ENCODE measurements at regions not wholly inside any gene's neighbourhood (a gene's known extent, or its start where the extent isn't known, plus 50 kb on each side); places are given as distances from the start of the nearest gene placed in this dataset.
"Not testable (repeated sequence)": the region's sequence is repeated elsewhere in the genome, so short reads cannot be mapped to it uniquely, and the experiment has no call there.

GRCh38 chr1:61560385-61560784, 164.6 kb downstream of the TM2D1 start:
- no peaks in the 10 kb centered on the region for H3K4me1 Mint-ChIP-seq (ENCODE audit: low read depth)
- H3K27ac Mint-ChIP-seq, result no peak overlapping the region
- H3K27me3 Mint-ChIP-seq, result peaks cover 3% of the 10 kb centered on the region
- peaks cover 10% of the 10 kb centered on the region for H3K9me3 Mint-ChIP-seq (ENCODE audit: low read depth)
- H3K4me3 Mint-ChIP-seq, result no peak overlapping the region
- H3K36me3 Mint-ChIP-seq, result peaks cover 9% of the 10 kb centered on the region

GRCh38 chr1:61556631-61557030, 168.3 kb downstream of the TM2D1 start:
- Mint-ChIP-seq H3K27ac (no peak overlapping the region), H3K4me1 (ENCODE audit: low read depth) (no peaks in the 10 kb centered on the region), H3K36me3 (peaks cover 9% of the 10 kb centered on the region), H3K27me3 (peaks cover 8% of the 10 kb centered on the region), H3K4me3 (no peak overlapping the region), H3K9me3 (ENCODE audit: low read depth) (peaks cover 3% of the 10 kb centered on the region)

DNA sequence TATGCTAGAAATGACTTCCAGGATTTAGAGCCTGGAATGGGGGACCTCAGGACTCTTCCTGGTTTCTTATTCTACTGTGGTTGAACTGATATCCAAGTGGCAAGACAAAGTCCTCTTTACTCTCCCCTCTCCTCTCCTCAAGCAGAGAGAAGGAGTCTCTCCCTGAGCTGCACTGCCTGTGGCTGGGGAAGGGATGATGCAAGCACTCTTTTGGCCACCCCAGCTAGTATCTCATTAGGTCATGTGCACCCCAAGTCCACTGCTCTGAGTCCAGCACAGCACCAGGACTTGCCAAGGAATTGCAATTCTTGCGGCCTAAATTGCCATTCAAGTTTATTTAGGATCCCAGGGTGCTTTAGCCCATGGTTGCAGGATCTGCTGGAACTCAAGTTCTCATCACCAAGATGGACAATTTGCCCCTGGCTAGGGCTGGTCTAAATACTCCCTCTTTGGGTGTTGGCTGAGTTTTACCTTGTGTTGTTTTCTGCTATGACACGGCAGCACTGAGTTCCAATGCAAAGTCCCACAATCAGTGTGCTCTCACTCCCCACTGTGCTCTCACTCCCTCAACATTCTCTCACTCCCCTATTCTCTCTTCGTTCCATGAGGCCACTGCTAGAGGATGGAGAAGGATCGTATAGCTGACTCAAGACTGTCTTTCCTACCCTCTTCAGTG, 172.2 kb downstream of the TM2D1 start:
- Mint-ChIP-seq H3K9me3 (ENCODE audit: low read depth) (peaks cover 3% of the 10 kb centered on the region), H3K27me3 (peaks cover 9% of the 10 kb centered on the region), H3K4me3 (no peak overlapping the region), H3K27ac (no peak overlapping the region), H3K4me1 (ENCODE audit: low read depth) (no peaks in the 10 kb centered on the region), H3K36me3 (peaks cover 12% of the 10 kb centered on the region)

GRCh38 chr1:61547302-61547701, 177.6 kb downstream of the TM2D1 start:
- H3K36me3 Mint-ChIP-seq; H3K27me3 Mint-ChIP-seq; H3K9me3 Mint-ChIP-seq (ENCODE audit: low read depth); H3K4me3 Mint-ChIP-seq; H3K27ac Mint-ChIP-seq: not testable (repeated sequence)
- peaks cover 30% of the 10 kb centered on the region for H3K4me1 Mint-ChIP-seq (ENCODE audit: low read depth)

DNA sequence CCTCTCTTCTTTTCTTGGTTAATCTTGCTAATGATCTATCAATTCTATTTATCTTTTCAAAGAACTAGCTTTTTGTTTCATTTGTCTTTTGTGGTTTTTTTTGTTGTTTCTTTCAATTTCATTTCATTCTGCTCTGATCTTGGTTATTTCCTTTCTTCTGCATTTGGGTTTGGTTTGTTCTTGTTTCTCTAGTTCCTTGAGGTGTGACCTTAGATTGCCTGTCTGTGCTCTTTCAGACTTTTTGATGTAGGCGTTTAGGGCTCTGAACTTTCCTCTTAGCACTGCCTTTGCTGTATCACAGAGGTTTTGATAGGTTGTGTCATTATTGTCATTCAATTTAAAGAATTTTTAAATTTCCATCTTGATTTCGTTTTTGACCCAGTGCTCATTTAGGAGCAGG, 180.1 kb downstream of the TM2D1 start:
- Mint-ChIP-seq H3K27ac (peak overlapping the region; percentile 7), H3K4me1 (ENCODE audit: low read depth) (peaks cover 30% of the 10 kb centered on the region)
- not testable (repeated sequence) for H3K9me3 Mint-ChIP-seq (ENCODE audit: low read depth); H3K36me3 Mint-ChIP-seq; H3K4me3 Mint-ChIP-seq; H3K27me3 Mint-ChIP-seq

DNA sequence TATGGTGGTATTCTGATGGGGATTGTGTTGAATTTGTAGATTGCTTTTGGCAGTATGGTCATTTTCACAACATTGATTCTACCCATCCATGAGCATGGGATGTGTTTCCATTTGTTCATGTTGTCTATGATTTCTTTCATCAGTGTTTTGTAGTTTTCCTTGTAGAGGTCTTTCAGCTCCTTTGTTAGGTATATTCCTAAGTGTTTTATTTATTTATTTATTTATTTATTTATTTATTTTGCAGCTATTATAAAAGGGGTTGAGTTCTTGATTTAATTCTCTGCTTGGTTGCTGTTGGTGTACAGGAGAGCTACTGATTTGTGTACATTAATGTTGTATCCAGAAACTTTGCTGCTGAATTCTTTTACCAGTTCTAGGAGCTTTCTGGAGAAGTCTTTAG, 181.4 kb downstream of the TM2D1 start:
- not testable (repeated sequence) for H3K4me3 Mint-ChIP-seq; H3K9me3 Mint-ChIP-seq (ENCODE audit: low read depth); H3K27ac Mint-ChIP-seq; H3K36me3 Mint-ChIP-seq; H3K27me3 Mint-ChIP-seq
- peaks cover 30% of the 10 kb centered on the region for H3K4me1 Mint-ChIP-seq (ENCODE audit: low read depth)

GRCh38 chr1:61539720-61540462, 185.1 kb downstream of the TM2D1 start:
- Mint-ChIP-seq H3K36me3 (no peaks in the 10 kb centered on the region), H3K27me3 (no peaks in the 10 kb centered on the region), H3K27ac (no peak overlapping the region), H3K9me3 (ENCODE audit: low read depth) (no peaks in the 10 kb centered on the region), H3K4me1 (ENCODE audit: low read depth) (peaks cover 20% of the 10 kb centered on the region), H3K4me3 (no peak overlapping the region)

- H3K4me1 Mint-ChIP-seq (ENCODE audit: low read depth), result peaks cover 13% of the 10 kb centered on the region
- no peaks in the 10 kb centered on the region for H3K36me3 Mint-ChIP-seq
- H3K9me3 Mint-ChIP-seq (ENCODE audit: low read depth), result no peaks in the 10 kb centered on the region
- H3K4me3 Mint-ChIP-seq, result no peak overlapping the region
- H3K27ac Mint-ChIP-seq, result no peak overlapping the region
- no peaks in the 10 kb centered on the region for H3K27me3 Mint-ChIP-seq
Measured at GRCh38 chr1:61538228-61538627, 186.7 kb downstream of the TM2D1 start.

DNA sequence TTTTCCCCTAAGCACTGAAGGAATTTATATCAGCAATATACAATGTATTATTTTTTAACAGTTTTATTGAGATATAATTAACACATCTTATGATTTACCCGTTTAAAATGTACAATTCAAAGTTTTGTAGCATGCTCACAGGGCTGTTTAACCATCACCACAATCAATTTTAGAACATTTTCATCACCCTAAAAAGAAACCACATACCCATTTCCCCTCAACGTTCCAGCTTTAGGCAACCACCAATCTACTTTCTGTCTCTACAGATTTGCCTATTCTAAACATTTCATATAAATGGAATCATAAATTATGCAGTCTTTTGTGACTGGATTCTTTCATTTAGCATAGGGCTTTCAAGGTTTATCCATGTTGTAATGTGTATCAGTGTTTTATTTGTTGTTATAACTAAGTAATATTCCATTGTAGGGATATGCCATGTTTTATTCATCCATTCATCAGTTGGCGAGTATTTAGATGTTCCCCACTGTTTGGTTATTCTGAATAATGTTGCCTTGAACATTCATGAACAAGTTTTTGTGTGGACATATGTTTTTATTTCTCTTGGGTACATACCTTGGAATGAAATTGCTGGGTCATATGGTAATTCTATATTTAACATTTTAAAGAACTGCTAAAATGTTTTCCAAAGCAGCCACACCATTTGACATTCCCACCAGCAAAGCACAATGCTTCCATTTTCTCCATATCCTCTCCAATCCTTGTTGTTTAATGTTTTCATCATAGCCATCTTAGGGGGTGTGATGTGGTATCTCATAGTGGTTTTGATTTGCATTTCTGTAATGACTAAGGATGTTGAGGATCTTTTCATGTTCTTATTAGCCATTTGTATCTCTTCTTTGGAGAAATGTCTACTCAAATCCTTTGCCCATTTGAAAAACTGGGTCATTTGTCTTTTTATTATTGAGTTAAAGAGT, 188.5 kb downstream of the TM2D1 start:
- Mint-ChIP-seq H3K4me1 (ENCODE audit: low read depth) (peaks cover 13% of the 10 kb centered on the region), H3K4me3 (no peak overlapping the region), H3K27me3 (no peaks in the 10 kb centered on the region), H3K9me3 (ENCODE audit: low read depth) (no peaks in the 10 kb centered on the region), H3K27ac (no peak overlapping the region), H3K36me3 (no peaks in the 10 kb centered on the region)

- Mint-ChIP-seq H3K4me1 (ENCODE audit: low read depth) (peaks cover 13% of the 10 kb centered on the region), H3K27me3 (no peaks in the 10 kb centered on the region), H3K9me3 (ENCODE audit: low read depth) (no peaks in the 10 kb centered on the region), H3K4me3 (no peak overlapping the region), H3K27ac (no peak overlapping the region), H3K36me3 (no peaks in the 10 kb centered on the region)
Measured at GRCh38 chr1:61534847-61535246, 190.1 kb downstream of the TM2D1 start.

- Mint-ChIP-seq H3K4me3 (no peak overlapping the region), H3K9me3 (ENCODE audit: low read depth) (no peaks in the 10 kb centered on the region), H3K27ac (no peak overlapping the region), H3K36me3 (no peaks in the 10 kb centered on the region), H3K27me3 (no peaks in the 10 kb centered on the region), H3K4me1 (ENCODE audit: low read depth) (peaks cover 13% of the 10 kb centered on the region)
Measured at GRCh38 chr1:61533546-61533945, 191.4 kb downstream of the TM2D1 start.

DNA sequence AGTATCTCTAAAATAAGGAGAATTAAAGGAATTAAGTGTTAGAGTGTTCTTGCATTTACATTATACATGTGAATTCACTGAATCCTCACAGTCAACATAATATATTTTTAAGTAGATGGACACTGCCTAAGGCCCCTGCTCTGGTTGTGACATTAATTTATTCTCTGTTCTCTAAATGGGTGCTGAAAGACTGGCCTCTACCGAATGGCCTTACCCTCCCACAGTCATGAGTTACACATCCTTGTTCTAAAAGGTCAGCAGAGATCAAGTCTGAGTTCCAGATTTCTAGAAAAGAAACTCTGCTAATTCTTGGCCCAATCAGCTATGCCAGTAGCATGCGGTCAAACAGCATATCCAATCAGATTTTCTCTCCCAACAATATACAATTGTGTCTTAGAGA, 193.2 kb downstream of the TM2D1 start:
- Mint-ChIP-seq H3K9me3 (ENCODE audit: low read depth) (no peaks in the 10 kb centered on the region), H3K4me1 (ENCODE audit: low read depth) (peaks cover 12% of the 10 kb centered on the region), H3K27me3 (no peaks in the 10 kb centered on the region), H3K36me3 (no peaks in the 10 kb centered on the region), H3K4me3 (no peak overlapping the region), H3K27ac (no peak overlapping the region)

DNA sequence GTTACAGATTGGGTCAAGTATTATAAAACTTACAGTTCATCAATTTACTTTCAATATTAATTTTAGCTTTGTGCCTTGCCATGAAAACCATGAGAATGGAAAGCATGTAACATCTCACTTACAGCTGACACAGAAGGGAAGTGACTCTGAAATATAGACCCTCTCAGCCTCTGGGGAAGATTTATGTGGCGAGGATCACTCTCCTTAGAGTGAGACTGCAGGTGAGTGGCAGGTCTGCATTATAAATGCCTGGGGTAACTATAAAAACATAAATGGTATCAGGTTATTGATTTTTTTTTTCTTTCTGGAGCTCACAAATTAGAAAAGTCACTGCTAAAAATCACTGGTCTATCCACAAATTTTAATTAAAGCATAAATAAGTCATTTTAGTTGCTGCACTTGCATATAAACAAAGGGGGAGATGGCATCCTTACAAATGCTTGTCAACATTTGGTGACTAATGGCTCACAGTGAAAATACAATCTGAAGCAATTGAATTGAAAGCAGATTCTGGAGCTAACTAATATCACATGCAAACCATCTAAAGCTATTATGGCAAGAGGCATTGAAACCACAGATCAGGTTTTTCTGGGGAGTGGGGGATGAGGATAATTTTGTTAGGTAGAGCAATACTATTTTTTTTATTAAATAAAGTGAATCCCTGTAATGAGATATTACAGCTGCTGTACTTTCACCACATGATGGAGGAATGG, 200.9 kb downstream of the TM2D1 start:
- H3K4me3 Mint-ChIP-seq, result no peak overlapping the region
- H3K9me3 Mint-ChIP-seq (ENCODE audit: low read depth), result no peaks in the 10 kb centered on the region
- no peak overlapping the region for H3K27ac Mint-ChIP-seq
- H3K4me1 Mint-ChIP-seq (ENCODE audit: low read depth), result no peaks in the 10 kb centered on the region
- peaks cover 7% of the 10 kb centered on the region for H3K27me3 Mint-ChIP-seq
- no peaks in the 10 kb centered on the region for H3K36me3 Mint-ChIP-seq

DNA sequence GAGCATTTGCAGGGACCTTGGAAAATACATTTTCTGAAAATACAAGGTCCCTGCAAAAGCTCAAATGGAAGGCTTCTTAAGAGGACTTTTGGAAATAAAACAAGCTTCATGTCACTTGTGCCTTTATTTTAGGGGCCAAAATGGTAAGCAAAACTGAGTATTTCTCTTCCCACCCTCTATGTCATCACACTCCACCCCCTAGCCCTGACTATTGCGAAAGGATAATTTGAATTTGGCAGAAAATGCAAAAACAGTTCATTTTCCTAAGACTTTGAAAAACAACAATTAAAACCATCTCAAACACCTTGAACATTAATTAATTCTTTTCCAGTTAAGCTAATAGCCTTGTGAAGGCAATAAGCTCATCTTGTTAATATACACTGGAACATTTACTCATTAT, 201.7 kb downstream of the TM2D1 start:
- no peaks in the 10 kb centered on the region for H3K36me3 Mint-ChIP-seq
- H3K9me3 Mint-ChIP-seq (ENCODE audit: low read depth), result no peaks in the 10 kb centered on the region
- H3K4me3 Mint-ChIP-seq, result no peak overlapping the region
- no peak overlapping the region for H3K27ac Mint-ChIP-seq
- H3K4me1 Mint-ChIP-seq (ENCODE audit: low read depth), result no peaks in the 10 kb centered on the region
- H3K27me3 Mint-ChIP-seq, result peaks cover 7% of the 10 kb centered on the region

- Mint-ChIP-seq H3K36me3 (no peaks in the 10 kb centered on the region), H3K4me3 (no peak overlapping the region), H3K27me3 (peaks cover 7% of the 10 kb centered on the region), H3K27ac (no peak overlapping the region), H3K4me1 (ENCODE audit: low read depth) (no peaks in the 10 kb centered on the region), H3K9me3 (ENCODE audit: low read depth) (no peaks in the 10 kb centered on the region)
Measured at GRCh38 chr1:61520401-61520800, 204.5 kb downstream of the TM2D1 start.

Data from activated naive CD8-positive, alpha-beta T cell (primary cell).